GM18508 (cell line): ENCODE measurements at regions not wholly inside any gene's neighbourhood (a gene's known extent, or its start where the extent isn't known, plus 50 kb on each side); places are given as distances from the start of the nearest gene placed in this dataset.

Experiments
- ATAC-seq: cut with Tn5 transposase; IDR thresholded peaks from one replicate; pipeline ENCODE4 v1.9.1; 2021; ENCODE audit warnings: moderate number of reproducible peaks; ENCODE audit not compliant: insufficient read depth, unreplicated experiment

- ATAC-seq, result no peak
Measured at GRCh38 chr4:163846008-163846407, 351.5 kb downstream of the TMA16 start.

DNA sequence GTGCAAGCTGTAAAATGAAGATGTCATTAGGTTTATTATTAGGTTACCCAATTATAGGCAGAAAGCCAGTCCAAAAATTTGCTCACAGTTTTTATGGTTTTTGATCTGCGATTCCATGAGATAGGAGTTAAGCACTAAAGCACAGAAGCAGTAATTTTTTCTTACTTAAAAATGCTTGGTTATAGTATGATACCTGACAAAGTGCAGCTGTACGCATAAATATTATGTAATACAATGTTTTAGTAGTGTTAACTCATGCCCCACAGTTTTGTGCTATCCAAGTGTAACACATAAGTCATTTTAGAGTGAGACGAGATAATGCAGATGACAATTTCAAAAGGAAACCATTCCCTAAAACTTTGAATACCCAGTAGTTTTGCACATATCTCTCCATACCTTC lies 357.8 kb downstream of the TMA16 start:
- ATAC-seq, result no peak

DNA sequence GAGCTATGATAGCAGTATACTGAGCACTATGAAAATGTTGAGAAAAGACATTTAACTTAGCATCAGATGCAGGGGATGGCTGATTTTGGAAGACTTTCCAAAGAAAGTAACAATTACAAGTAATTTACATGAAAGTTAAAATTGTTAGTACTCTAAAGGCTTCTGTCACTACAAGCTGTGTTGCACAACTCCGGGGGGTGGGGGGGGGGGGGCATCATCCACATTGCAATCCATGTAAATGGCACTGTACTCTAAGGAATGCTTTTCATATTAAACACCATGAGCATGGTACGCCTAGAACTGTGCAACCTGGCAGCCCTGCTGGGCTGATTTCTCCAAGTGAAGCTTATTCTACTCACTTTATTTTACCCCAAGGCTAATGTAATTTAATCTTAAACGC lies 363.4 kb downstream of the TMA16 start:
- no peak for ATAC-seq

DNA sequence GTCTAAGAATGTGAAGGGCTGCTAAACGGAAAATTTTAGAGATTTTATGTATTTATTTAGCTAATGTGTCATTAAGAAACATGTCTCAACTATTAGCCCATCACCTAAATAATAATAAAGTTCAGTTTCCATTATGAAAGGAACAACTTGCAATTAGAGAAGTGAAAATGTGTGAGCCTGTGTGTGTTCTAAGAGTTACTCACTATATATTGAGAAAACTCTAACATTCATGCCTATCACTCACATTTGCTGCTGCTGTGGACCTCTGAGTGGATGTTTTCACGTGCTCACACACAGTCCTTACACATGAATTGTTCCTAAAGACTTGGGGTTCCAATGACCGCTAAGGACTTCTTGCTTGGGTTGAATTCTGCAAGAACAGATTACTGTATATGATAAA lies 364.0 kb downstream of the TMA16 start:
- no peak for ATAC-seq

- ATAC-seq, result no peak
Measured at GRCh38 chr4:163863082-163863481, 368.6 kb downstream of the TMA16 start.

- no peak for ATAC-seq
Measured at GRCh38 chr4:163865010-163865409, 370.5 kb downstream of the TMA16 start.

GRCh38 chr4:163866728-163867315 lies 372.3 kb downstream of the TMA16 start:
- peak; percentile 73 for ATAC-seq

DNA sequence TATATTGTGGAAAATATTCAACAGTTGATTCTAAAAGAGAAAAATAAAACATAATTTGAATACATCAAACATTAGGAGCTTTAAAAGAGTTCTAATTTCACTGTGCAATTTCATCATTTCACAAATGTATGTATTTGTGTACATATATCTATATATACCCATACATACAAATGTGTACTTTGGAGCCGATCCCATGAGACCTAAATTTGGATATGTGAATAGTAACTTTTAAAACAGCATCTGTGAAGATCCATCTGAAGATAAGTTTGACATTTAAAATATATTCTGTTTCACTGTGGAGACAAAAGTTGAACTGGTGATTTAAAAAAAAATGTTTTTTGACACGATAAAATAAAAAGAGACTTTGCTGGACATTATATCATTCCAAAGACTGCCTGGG lies 374.0 kb downstream of the TMA16 start:
- no peak for ATAC-seq

DNA sequence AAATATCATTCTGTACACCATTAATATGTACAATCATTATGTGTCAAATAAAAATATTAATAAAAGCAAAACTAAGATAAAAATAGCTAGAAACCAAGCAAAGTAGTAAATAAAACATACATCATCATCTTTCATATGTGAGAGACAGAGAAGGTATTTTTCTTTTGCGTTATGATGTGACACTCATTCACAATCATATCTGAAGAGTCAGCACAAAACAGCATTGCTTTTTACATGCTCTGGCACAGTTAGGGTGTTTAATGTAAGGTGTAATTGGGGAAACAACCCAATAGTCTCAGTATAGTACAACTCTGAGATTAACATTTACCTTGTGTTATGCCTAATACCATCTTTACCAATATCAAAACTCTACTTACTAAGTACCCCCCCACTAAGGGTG lies 376.6 kb downstream of the TMA16 start:
- no peak for ATAC-seq

- ATAC-seq, result no peak
Measured at GRCh38 chr4:163875327-163875726, 380.8 kb downstream of the TMA16 start.

DNA sequence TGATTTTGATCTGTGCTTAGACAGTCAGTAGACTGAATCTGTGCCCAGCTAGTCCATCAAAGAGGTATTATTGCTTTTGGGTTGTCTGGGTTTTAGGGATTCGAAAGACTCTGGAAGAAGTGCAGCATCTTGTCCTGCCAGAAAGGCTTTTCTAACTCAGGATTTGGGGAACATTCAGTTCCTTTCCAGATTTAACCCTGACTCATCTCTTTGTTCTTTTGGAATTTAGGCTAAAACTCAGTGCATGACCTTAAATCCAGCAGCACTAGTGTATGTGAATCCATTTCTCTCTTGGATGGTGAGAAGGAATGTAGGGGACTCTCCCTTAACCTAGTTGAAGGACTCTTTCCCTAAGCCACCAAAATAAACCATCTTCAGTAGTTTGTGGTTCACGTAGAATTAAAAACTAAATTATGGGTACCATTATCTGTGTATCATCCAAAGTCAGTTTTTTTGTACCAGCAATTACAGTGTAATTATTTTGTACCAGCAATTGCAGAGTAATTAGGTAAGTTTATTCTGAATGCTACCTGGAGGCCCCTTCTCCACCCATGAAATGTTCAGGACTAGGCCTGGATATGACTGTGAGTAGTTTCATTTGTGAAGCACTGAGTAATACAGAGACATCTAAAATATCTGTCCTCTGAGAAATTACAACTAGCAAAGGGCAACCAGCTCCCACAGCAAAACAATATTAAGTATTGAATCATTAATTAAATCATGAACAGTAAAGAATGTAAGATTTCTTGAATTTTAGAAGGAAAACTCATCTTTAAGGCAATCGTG lies 384.0 kb downstream of the TMA16 start:
- peak; percentile 61 for ATAC-seq

GRCh38 chr4:163892417-163892816 lies 397.9 kb downstream of the TMA16 start:
- ATAC-seq, result no peak

DNA sequence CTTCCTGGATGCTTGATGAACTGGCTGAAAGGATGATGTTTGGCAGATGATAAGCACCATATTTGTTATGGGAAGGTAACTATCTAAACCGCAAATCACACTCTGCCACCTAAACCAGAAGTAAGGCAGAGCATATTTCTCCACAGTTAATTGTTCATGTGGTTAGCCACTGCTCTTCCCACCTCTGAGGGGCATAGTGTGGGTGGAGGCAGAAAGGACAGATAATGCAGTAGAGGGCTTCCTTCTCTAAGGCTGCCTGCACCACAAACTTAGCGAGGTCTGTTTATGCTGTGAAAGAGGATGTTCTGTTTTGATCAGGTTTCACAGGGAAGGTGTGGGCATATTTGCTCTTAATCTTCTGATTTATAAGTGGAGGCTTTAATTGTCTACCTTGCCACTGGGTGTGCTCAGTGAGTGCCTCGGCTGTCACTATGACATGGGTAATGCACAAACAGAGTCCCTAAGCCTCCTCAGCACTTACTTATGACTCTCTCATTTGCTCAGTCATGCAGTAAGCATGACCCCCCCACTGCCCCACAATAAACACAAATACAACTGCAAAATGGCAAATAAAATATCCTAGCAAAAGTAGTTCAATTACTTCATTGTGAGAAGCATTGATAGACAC lies 401.0 kb downstream of the TMA16 start:
- ATAC-seq, result no peak

DNA sequence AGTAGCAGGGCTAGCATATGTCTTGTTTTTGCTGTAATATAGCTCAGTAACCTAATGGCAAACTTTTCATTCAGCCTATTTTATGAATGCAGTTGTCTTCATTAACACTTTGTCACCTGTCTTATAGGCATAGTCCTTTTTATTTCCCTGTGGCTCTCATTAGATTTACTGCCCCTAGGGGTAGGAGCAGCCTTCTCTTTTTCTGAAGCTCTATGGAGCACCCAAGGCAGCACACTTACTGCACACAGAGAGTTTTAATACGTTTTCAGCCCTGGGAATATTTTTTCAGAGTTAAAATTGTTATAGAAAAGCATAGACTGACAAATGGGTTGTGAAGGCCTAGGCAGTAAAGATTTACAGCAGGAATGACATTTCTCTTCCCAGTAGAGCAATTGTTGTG lies 406.8 kb downstream of the TMA16 start:
- no peak for ATAC-seq

- no peak for ATAC-seq
Measured at GRCh38 chr4:163902417-163902816, 407.9 kb downstream of the TMA16 start.

- ATAC-seq, result no peak
Measured at GRCh38 chr4:163911891-163912290, 417.4 kb downstream of the TMA16 start.

- ATAC-seq, result no peak
Measured at GRCh38 chr4:163913571-163913970, 419.1 kb downstream of the TMA16 start.

GRCh38 chr4:163915896-163916295 lies 421.4 kb downstream of the TMA16 start:
- no peak for ATAC-seq

DNA sequence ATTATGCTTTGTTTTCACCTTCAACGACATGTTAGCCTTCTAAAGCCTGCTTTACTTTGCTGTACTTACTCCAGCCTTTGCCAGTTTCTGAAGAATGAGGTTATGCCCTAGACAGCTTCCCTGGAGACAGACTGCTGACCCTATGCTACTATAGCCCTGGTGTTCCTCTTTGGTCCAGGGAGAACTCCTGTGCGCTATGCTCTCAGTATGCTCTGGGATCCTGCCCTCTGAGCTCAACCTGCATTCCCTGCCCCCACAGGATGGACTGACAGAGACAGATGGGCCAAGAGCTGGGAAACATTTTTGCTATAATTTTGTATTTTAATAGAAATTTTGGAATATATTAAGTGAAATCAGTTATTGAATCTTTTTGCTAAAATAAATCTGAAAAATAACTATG lies 425.9 kb downstream of the TMA16 start:
- ATAC-seq, result no peak

GRCh38 chr4:163922302-163922701 lies 427.8 kb downstream of the TMA16 start:
- no peak for ATAC-seq

DNA sequence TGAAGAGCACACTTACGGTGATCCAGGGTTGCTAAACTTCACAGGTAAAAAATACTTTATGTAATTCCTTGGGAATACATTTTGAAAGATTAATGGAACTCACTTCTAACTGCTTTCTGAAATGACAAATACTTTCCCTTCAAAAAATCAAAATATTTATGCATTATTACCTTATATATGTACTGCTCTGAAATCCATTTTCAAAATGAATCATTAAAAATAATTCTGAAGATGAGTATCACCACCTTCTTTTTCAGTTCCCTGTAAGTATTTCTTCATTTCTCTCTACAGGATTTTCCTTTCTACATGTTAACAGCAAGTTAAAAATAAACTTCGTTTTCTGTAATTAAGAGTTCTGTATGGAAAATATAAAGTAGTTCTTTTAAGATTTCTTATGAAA lies 428.6 kb downstream of the TMA16 start:
- no peak for ATAC-seq

DNA sequence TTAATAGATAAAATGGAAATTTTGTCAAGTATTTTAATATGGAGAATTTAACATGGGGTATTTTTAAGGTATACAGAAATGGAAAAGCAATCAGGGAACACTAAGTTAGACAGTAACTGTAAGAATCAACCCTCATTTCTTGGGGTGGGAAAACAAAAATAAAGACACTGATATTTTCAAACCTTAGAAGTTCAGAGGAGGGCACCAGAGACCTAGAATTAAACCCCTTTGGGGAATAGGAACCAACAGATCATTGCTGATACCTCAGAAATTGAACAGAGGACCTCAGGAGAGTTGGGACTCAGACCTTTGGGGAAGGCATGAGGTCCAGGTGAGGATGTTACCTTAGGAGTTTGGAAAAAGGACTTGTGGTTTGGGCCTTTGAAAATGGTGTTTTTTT lies 435.6 kb downstream of the TMA16 start:
- no peak for ATAC-seq
